A172 (cell line): ENCODE measurements at regions not wholly inside any gene's neighbourhood (a gene's known extent, or its start where the extent isn't known, plus 50 kb on each side); places are given as distances from the start of the nearest gene placed in this dataset.
A peak's percentile ranks its signal among the peaks of the same experiment; 100 is the strongest.

ENCODE experiments used
- DNase-seq: peaks from one replicate; pipeline ENCODE4 v3.0.0-alpha.2; 2015; ENCODE audit warnings: low spot score

GRCh38 chr2:150052457-150052856 lies 435.0 kb downstream of the RND3 start:
- no peak for DNase-seq

- no peak for DNase-seq
Measured at GRCh38 chr2:150051004-150051403, 436.5 kb downstream of the RND3 start.

- DNase-seq: no peak
Measured at GRCh38 chr2:150050036-150050435, 437.4 kb downstream of the RND3 start.

GRCh38 chr2:150047620-150048222 lies 439.7 kb downstream of the RND3 start:
- DNase-seq: no peak

GRCh38 chr2:150046810-150047209 lies 440.7 kb downstream of the RND3 start:
- DNase-seq: no peak

GRCh38 chr2:150046211-150046610 lies 441.3 kb downstream of the RND3 start:
- DNase-seq: peak; percentile 28

- no peak for DNase-seq
Measured at GRCh38 chr2:150045601-150046000, 441.9 kb downstream of the RND3 start.

- DNase-seq: no peak
Measured at GRCh38 chr2:150043172-150043500, 444.3 kb downstream of the RND3 start.

GRCh38 chr2:150042500-150043171 lies 444.8 kb downstream of the RND3 start:
- no peak for DNase-seq

- DNase-seq: no peak
Measured at GRCh38 chr2:150041722-150042425, 445.6 kb downstream of the RND3 start.

- DNase-seq: no peak
Measured at GRCh38 chr2:150036622-150037021, 449.0 kb upstream of the MMADHC start.

- no peak for DNase-seq
Measured at GRCh38 chr2:150034665-150035064, 447.1 kb upstream of the MMADHC start.

- DNase-seq: no peak
Measured at GRCh38 chr2:150030436-150031190, 443.0 kb upstream of the MMADHC start.

- peak; percentile 23 for DNase-seq
Measured at GRCh38 chr2:150028322-150028721, 440.7 kb upstream of the MMADHC start.

- DNase-seq: no peak
Measured at GRCh38 chr2:150027164-150027563, 439.6 kb upstream of the MMADHC start.

- DNase-seq: no peak
Measured at GRCh38 chr2:150023663-150024062, 436.1 kb upstream of the MMADHC start.

- no peak for DNase-seq
Measured at GRCh38 chr2:150023044-150023443, 435.5 kb upstream of the MMADHC start.

- no peak for DNase-seq
Measured at GRCh38 chr2:150020937-150021673, 433.5 kb upstream of the MMADHC start.

- DNase-seq: no peak
Measured at GRCh38 chr2:150020221-150020620, 432.6 kb upstream of the MMADHC start.

GRCh38 chr2:150019063-150019462 lies 431.5 kb upstream of the MMADHC start:
- DNase-seq: no peak

GRCh38 chr2:150012986-150013385 lies 425.4 kb upstream of the MMADHC start:
- DNase-seq: no peak
